NT2/D1 (cell line): ENCODE measurements at regions not wholly inside any gene's neighbourhood (a gene's known extent, or its start where the extent isn't known, plus 50 kb on each side); places are given as distances from the start of the nearest gene placed in this dataset.

ENCODE experiments used
- DNase-seq: peaks from one replicate; pipeline ENCODE4 v3.0.0-alpha.2; 2011; ENCODE audit warnings: low read depth, low spot score
- H3K27me3 ChIP-seq: 2 replicates; pipeline ENCODE4 v1.6.0; 2011; ENCODE audit warnings: mild to moderate bottlenecking; ENCODE audit not compliant: insufficient read length, insufficient read depth
- H3K36me3 ChIP-seq: 2 replicates; pipeline ENCODE4 v1.6.1; 2011; ENCODE audit warnings: mild to moderate bottlenecking, low read length, mixed read lengths; ENCODE audit not compliant: insufficient read depth, insufficient read length
- H3K4me1 ChIP-seq: 2 replicates; pipeline ENCODE4 v1.5.1; 2011; ENCODE audit not compliant: insufficient read depth, insufficient read length
- H3K4me3 ChIP-seq: 2 replicates; pipeline ENCODE4 v1.5.1; 2011; ENCODE audit warnings: low read depth; ENCODE audit not compliant: insufficient read length
- H3K9ac ChIP-seq: 2 replicates; pipeline ENCODE4 v1.6.0; 2011; ENCODE audit warnings: low read depth; ENCODE audit not compliant: insufficient read length
- H3K9me3 ChIP-seq: 2 replicates; pipeline ENCODE4 v1.5.1; 2011; ENCODE audit warnings: mild to moderate bottlenecking, low read length; ENCODE audit not compliant: insufficient read depth
- SUZ12 ChIP-seq: IDR thresholded peaks from 2 replicates; pipeline ENCODE4 v1.6.1; 2011; ENCODE audit not compliant: insufficient read length, insufficient read depth; ENCODE audit errors: extremely low read depth
- YY1 ChIP-seq: IDR thresholded peaks from 2 replicates; pipeline ENCODE4 v1.6.1; 2011; ENCODE audit not compliant: insufficient read length, insufficient read depth
- ZNF274 ChIP-seq: IDR thresholded peaks from 2 replicates; pipeline ENCODE4 v1.6.1; 2011; ENCODE audit warnings: mild to moderate bottlenecking, low read depth, low read length

- no peaks in the 10 kb centered on the region for H3K36me3 ChIP-seq
- H3K4me1 ChIP-seq, result no peaks in the 10 kb centered on the region
- H3K27me3 ChIP-seq, result peaks cover 2% of the 10 kb centered on the region
- TF ChIP-seq ZNF274 (no peak), YY1 (no peak), SUZ12 (no peak)
- no peaks in the 10 kb centered on the region for H3K9me3 ChIP-seq
- H3K9ac ChIP-seq, result no peak overlapping the region
- DNase-seq, result no peak
- H3K4me3 ChIP-seq, result no peak overlapping the region
Measured at GRCh38 chr2:105150231-105150630, 91.3 kb upstream of the GPR45 start.

GRCh38 chr2:105154119-105154818 is 87.3 kb upstream of the GPR45 start:
- Histone ChIP-seq H3K27me3 (no peaks in the 10 kb centered on the region), H3K9ac (no peak overlapping the region), H3K4me3 (no peak overlapping the region), H3K9me3 (peaks cover 7% of the 10 kb centered on the region; the same call in 1 of the 2 replicates), H3K36me3 (no peaks in the 10 kb centered on the region), H3K4me1 (no peaks in the 10 kb centered on the region)
- DNase-seq, result no peak
- TF ChIP-seq ZNF274 (no peak), SUZ12 (no peak), YY1 (no peak)

- Histone ChIP-seq H3K9me3 (peaks cover 7% of the 10 kb centered on the region; the same call in 1 of the 2 replicates), H3K4me3 (no peak overlapping the region), H3K27me3 (no peaks in the 10 kb centered on the region), H3K9ac (no peak overlapping the region), H3K36me3 (no peaks in the 10 kb centered on the region), H3K4me1 (no peaks in the 10 kb centered on the region)
- DNase-seq, result no peak
- TF ChIP-seq ZNF274, result no peak
- no peak for TF ChIP-seq YY1
- TF ChIP-seq SUZ12, result no peak
Measured at GRCh38 chr2:105156166-105156565, 85.4 kb upstream of the GPR45 start.

GRCh38 chr2:105158002-105158401 is 83.5 kb upstream of the GPR45 start:
- H3K4me3 ChIP-seq, result no peak overlapping the region

GRCh38 chr2:105166688-105167087 is 74.9 kb upstream of the GPR45 start:
- no peak overlapping the region for H3K9ac ChIP-seq
- H3K4me1 ChIP-seq, result no peaks in the 10 kb centered on the region
- TF ChIP-seq SUZ12 (no peak), ZNF274 (no peak), YY1 (no peak)
- H3K9me3 ChIP-seq, result peaks cover 6% of the 10 kb centered on the region; the same call in 1 of the 2 replicates
- no peak overlapping the region for H3K4me3 ChIP-seq
- H3K36me3 ChIP-seq, result no peaks in the 10 kb centered on the region
- no peaks in the 10 kb centered on the region for H3K27me3 ChIP-seq
- no peak for DNase-seq

More at GRCh38 chr2:105158002-105158401, 83.5 kb upstream of the GPR45 start:
- no peak overlapping the region for H3K9ac ChIP-seq
- no peaks in the 10 kb centered on the region for H3K36me3 ChIP-seq
- H3K4me1 ChIP-seq, result no peaks in the 10 kb centered on the region
- H3K27me3 ChIP-seq, result no peaks in the 10 kb centered on the region
- peaks cover 12% of the 10 kb centered on the region for H3K9me3 ChIP-seq
- no peak for DNase-seq
- TF ChIP-seq ZNF274 (no peak), SUZ12 (no peak), YY1 (no peak)

- peaks cover 7% of the 10 kb centered on the region; the same call in 1 of the 2 replicates for H3K9me3 ChIP-seq
- no peaks in the 10 kb centered on the region for H3K4me1 ChIP-seq
- DNase-seq, result no peak
- H3K36me3 ChIP-seq, result no peaks in the 10 kb centered on the region
- TF ChIP-seq YY1 (no peak), SUZ12 (no peak), ZNF274 (no peak)
- H3K4me3 ChIP-seq, result no peak overlapping the region
- no peaks in the 10 kb centered on the region for H3K27me3 ChIP-seq
- no peak overlapping the region for H3K9ac ChIP-seq
Measured at GRCh38 chr2:105168543-105168942, 73.0 kb upstream of the GPR45 start.

GRCh38 chr2:105175231-105175630 is 66.3 kb upstream of the GPR45 start:
- TF ChIP-seq SUZ12 (no peak), ZNF274 (no peak), YY1 (no peak)
- H3K9ac ChIP-seq, result no peak overlapping the region
- DNase-seq, result no peak

More at GRCh38 chr2:105175231-105175630, 66.3 kb upstream of the GPR45 start:
- Histone ChIP-seq H3K4me3 (no peak overlapping the region), H3K27me3 (peaks cover 13% of the 10 kb centered on the region), H3K36me3 (no peaks in the 10 kb centered on the region), H3K4me1 (peaks cover 4% of the 10 kb centered on the region), H3K9me3 (peaks cover 10% of the 10 kb centered on the region; the same call in 1 of the 2 replicates)
